ENCODE measurements at regions not wholly inside any gene's neighbourhood (a gene's known extent, or its start where the extent isn't known, plus 50 kb on each side); places are given as distances from the start of the nearest gene placed in this dataset.

- no peak for TF ChIP-seq RXRA (IDR thresholded peaks at IDR 0.05; ENCODE audit: insufficient read depth, low read depth, low read length)
- no peak for TF ChIP-seq RBBP5 (IDR thresholded peaks at IDR 0.05; ENCODE audit: borderline replicate concordance, low read depth, low read length)
- no peak for TF ChIP-seq GTF2F1 (IDR thresholded peaks at IDR 0.05; ENCODE audit: borderline replicate concordance, low read depth, low read length)
- TF ChIP-seq CTBP2 (IDR thresholded peaks at IDR 0.05; ENCODE audit: borderline replicate concordance, insufficient read depth, insufficient read length, low read length) = no peak
These were observed 317.0 kb upstream of the ANXA10 start (continued) for GRCh38 chr4:167775375-167775774.
